Hepatocyte (in vitro differentiated cells): ENCODE measurements at regions not wholly inside any gene's neighbourhood (a gene's known extent, or its start where the extent isn't known, plus 50 kb on each side); places are given as distances from the start of the nearest gene placed in this dataset.

Experiments used
- EZH2 ChIP-seq: fragments of 200-600 bp; sonication (generic); IDR thresholded peaks from 2 replicates; pipeline ENCODE4 v1.6.1; 2016; ENCODE audit warnings: antibody characterized with exemption, mild to moderate bottlenecking, borderline replicate concordance
- EZH2phosphoT487 ChIP-seq: fragments of 200-600 bp; sonication (generic); IDR thresholded peaks from one replicate; pipeline ENCODE4 v1.6.1; 2018; ENCODE audit warnings: antibody characterized with exemption, mild to moderate bottlenecking, low read depth, moderate library complexity; ENCODE audit not compliant: unreplicated experiment, severe bottlenecking
- TF ChIP-seq, protein P1 (sequence below): fragments of 200-600 bp; sonication (generic); IDR thresholded peaks from 2 replicates; pipeline ENCODE4 v1.5.1; 2016; ENCODE audit warnings: antibody characterized with exemption, mild to moderate bottlenecking; ENCODE audit not compliant: poor library complexity

GRCh38 chr2:108111936-108112335, 125.6 kb downstream of the SLC5A7 start:
- TF ChIP-seq, protein P1, sequence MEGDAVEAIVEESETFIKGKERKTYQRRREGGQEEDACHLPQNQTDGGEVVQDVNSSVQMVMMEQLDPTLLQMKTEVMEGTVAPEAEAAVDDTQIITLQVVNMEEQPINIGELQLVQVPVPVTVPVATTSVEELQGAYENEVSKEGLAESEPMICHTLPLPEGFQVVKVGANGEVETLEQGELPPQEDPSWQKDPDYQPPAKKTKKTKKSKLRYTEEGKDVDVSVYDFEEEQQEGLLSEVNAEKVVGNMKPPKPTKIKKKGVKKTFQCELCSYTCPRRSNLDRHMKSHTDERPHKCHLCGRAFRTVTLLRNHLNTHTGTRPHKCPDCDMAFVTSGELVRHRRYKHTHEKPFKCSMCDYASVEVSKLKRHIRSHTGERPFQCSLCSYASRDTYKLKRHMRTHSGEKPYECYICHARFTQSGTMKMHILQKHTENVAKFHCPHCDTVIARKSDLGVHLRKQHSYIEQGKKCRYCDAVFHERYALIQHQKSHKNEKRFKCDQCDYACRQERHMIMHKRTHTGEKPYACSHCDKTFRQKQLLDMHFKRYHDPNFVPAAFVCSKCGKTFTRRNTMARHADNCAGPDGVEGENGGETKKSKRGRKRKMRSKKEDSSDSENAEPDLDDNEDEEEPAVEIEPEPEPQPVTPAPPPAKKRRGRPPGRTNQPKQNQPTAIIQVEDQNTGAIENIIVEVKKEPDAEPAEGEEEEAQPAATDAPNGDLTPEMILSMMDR = no peak
- TF ChIP-seq EZH2 (no peak), EZH2phosphoT487 (no peak)
